DOHH2 (cell line): ENCODE measurements at regions not wholly inside any gene's neighbourhood (a gene's known extent, or its start where the extent isn't known, plus 50 kb on each side); places are given as distances from the start of the nearest gene placed in this dataset.

ENCODE experiments used
- H3F3A ChIP-seq: fragments of 200-600 bp; sonication (generic), shearing (Covaris generic); 2 replicates; pipeline ENCODE4 v1.6.0; 2016; ENCODE audit warnings: antibody characterized with exemption, mild to moderate bottlenecking; ENCODE audit not compliant: control insufficient read depth, insufficient read depth
- H3K27ac ChIP-seq: fragments of 200-600 bp; sonication (generic); 2 replicates; pipeline ENCODE4 v1.5.1; 2014; ENCODE audit warnings: low read depth, mild to moderate bottlenecking, low read length, moderate library complexity
- H3K27me3 ChIP-seq: fragments of 200-600 bp; sonication (generic); 2 replicates; pipeline ENCODE4 v1.6.1; 2014; ENCODE audit warnings: mild to moderate bottlenecking, low read length, mixed read lengths; ENCODE audit not compliant: control insufficient read depth
- H3K36me3 ChIP-seq: fragments of 200-600 bp; sonication (generic); 2 replicates; pipeline ENCODE4 v1.6.1; 2014; ENCODE audit warnings: mild to moderate bottlenecking, low read length, moderate library complexity, mixed read lengths; ENCODE audit not compliant: control insufficient read depth
- H3K4me1 ChIP-seq: fragments of 200-600 bp; sonication (generic); 2 replicates; pipeline ENCODE4 v1.6.1; 2014; ENCODE audit warnings: mild to moderate bottlenecking, low read length, mixed read lengths; ENCODE audit not compliant: control insufficient read depth
- H3K4me2 ChIP-seq: fragments of 200-600 bp; sonication (generic); 2 replicates; pipeline ENCODE4 v1.6.0; 2014; ENCODE audit warnings: mild to moderate bottlenecking, low read length, moderate library complexity
- H3K4me3 ChIP-seq: fragments of 200-600 bp; sonication (generic); 2 replicates; pipeline ENCODE4 v1.5.1; 2014; ENCODE audit warnings: mild to moderate bottlenecking, low read length, mixed read lengths
- H3K79me2 ChIP-seq: fragments of 200-600 bp; sonication (generic); 2 replicates; pipeline ENCODE4 v1.6.1; 2014; ENCODE audit warnings: mild to moderate bottlenecking, low read length, mixed read lengths; ENCODE audit not compliant: control insufficient read depth
- H3K9me2 ChIP-seq: fragments of 200-600 bp; sonication (generic); replicated peaks from 2 replicates; pipeline ENCODE4 v1.6.1; 2014; ENCODE audit warnings: mild to moderate bottlenecking, low read length, mixed read lengths; ENCODE audit not compliant: control insufficient read depth
- H3K9me3 ChIP-seq: fragments of 200-600 bp; sonication (generic); 2 replicates; pipeline ENCODE4 v1.6.1; 2014; ENCODE audit warnings: antibody characterized with exemption, low read length, mixed read lengths; ENCODE audit not compliant: control insufficient read depth, insufficient read depth
- H4K20me1 ChIP-seq: fragments of 200-600 bp; sonication (generic); 2 replicates; pipeline ENCODE4 v1.6.0; 2014; ENCODE audit warnings: low read depth, mild to moderate bottlenecking, antibody characterized with exemption, low read length, moderate library complexity; ENCODE audit not compliant: control insufficient read depth, insufficient read depth
- EZH2phosphoT487 ChIP-seq: fragments of 200-600 bp; sonication (generic); IDR thresholded peaks from 2 replicates; pipeline ENCODE4 v1.6.1; 2017; ENCODE audit warnings: borderline replicate concordance, mild to moderate bottlenecking, antibody characterized with exemption, low read length, moderate library complexity, mixed read lengths
- TF ChIP-seq, protein P1 (sequence below): fragments of 200-600 bp; sonication (generic); IDR thresholded peaks from one replicate; pipeline ENCODE4 v1.5.1; 2014; ENCODE audit warnings: antibody characterized with exemption, mild to moderate bottlenecking, low read depth, low read length; ENCODE audit not compliant: poor library complexity, severe bottlenecking

- Histone ChIP-seq H3K27me3 (no peaks in the 10 kb centered on the region), H3F3A (no peaks in the 10 kb centered on the region), H3K36me3 (no peaks in the 10 kb centered on the region), H3K4me3 (no peak overlapping the region), H4K20me1 (no peaks in the 10 kb centered on the region), H3K27ac (no peak overlapping the region), H3K4me2 (no peak overlapping the region), H3K9me2 (no peaks in the 10 kb centered on the region), H3K79me2 (no peaks in the 10 kb centered on the region), H3K9me3 (no peaks in the 10 kb centered on the region), H3K4me1 (no peaks in the 10 kb centered on the region)
- no peak for TF ChIP-seq EZH2phosphoT487
- TF ChIP-seq, protein P1, sequence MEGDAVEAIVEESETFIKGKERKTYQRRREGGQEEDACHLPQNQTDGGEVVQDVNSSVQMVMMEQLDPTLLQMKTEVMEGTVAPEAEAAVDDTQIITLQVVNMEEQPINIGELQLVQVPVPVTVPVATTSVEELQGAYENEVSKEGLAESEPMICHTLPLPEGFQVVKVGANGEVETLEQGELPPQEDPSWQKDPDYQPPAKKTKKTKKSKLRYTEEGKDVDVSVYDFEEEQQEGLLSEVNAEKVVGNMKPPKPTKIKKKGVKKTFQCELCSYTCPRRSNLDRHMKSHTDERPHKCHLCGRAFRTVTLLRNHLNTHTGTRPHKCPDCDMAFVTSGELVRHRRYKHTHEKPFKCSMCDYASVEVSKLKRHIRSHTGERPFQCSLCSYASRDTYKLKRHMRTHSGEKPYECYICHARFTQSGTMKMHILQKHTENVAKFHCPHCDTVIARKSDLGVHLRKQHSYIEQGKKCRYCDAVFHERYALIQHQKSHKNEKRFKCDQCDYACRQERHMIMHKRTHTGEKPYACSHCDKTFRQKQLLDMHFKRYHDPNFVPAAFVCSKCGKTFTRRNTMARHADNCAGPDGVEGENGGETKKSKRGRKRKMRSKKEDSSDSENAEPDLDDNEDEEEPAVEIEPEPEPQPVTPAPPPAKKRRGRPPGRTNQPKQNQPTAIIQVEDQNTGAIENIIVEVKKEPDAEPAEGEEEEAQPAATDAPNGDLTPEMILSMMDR: no peak
These were observed 108.5 kb upstream of the PCDH18 start for GRCh38 chr4:137640838-137641158.

- Histone ChIP-seq H3K9me3 (no peaks in the 10 kb centered on the region), H3K79me2 (no peaks in the 10 kb centered on the region), H3K4me3 (no peak overlapping the region), H3K27ac (no peak overlapping the region), H3K4me1 (no peaks in the 10 kb centered on the region), H3K4me2 (no peak overlapping the region), H3K36me3 (no peaks in the 10 kb centered on the region), H4K20me1 (no peaks in the 10 kb centered on the region), H3F3A (no peaks in the 10 kb centered on the region), H3K9me2 (no peaks in the 10 kb centered on the region), H3K27me3 (no peaks in the 10 kb centered on the region)
- no peak for TF ChIP-seq EZH2phosphoT487
- TF ChIP-seq, protein P1: no peak
These were observed 108.0 kb upstream of the PCDH18 start for GRCh38 chr4:137640156-137640837.

- Histone ChIP-seq H3K27me3 (no peaks in the 10 kb centered on the region), H3K36me3 (no peaks in the 10 kb centered on the region), H3F3A (no peaks in the 10 kb centered on the region), H3K4me3 (no peak overlapping the region), H3K9me3 (no peaks in the 10 kb centered on the region), H3K79me2 (no peaks in the 10 kb centered on the region), H3K4me1 (no peaks in the 10 kb centered on the region), H3K27ac (no peak overlapping the region), H3K4me2 (no peak overlapping the region), H4K20me1 (no peaks in the 10 kb centered on the region), H3K9me2 (no peaks in the 10 kb centered on the region)
- TF ChIP-seq, protein P1: no peak
These were observed 106.6 kb upstream of the PCDH18 start for GRCh38 chr4:137638934-137639333.
